Endothelial cell (in vitro differentiated cells): ENCODE measurements at regions not wholly inside any gene's neighbourhood (a gene's known extent, or its start where the extent isn't known, plus 50 kb on each side); places are given as distances from the start of the nearest gene placed in this dataset.

ENCODE experiments used
- DNase-seq: peaks from one replicate; pipeline ENCODE4 v3.0.0; 2021; ENCODE audit warnings: low spot score
- H3K27ac Mint-ChIP-seq: one replicate; pipeline ENCODE4 v1.8.0; 2021; ENCODE audit warnings: mixed read lengths, inconsistent platforms; ENCODE audit not compliant: unreplicated experiment
- H3K27me3 Mint-ChIP-seq: one replicate; pipeline ENCODE4 v1.8.0; 2021; ENCODE audit warnings: mild to moderate bottlenecking, moderate library complexity, mixed read lengths, inconsistent platforms; ENCODE audit not compliant: unreplicated experiment
- H3K36me3 Mint-ChIP-seq: one replicate; pipeline ENCODE4 v1.8.0; 2021; ENCODE audit warnings: mild to moderate bottlenecking, low read depth, mixed read lengths, inconsistent platforms; ENCODE audit not compliant: unreplicated experiment
- H3K4me1 Mint-ChIP-seq: one replicate; pipeline ENCODE4 v1.8.0; 2021; ENCODE audit warnings: mild to moderate bottlenecking, mixed read lengths, inconsistent platforms; ENCODE audit not compliant: unreplicated experiment
- H3K4me3 Mint-ChIP-seq: one replicate; pipeline ENCODE4 v1.8.0; 2021; ENCODE audit warnings: mild to moderate bottlenecking, mixed read lengths, inconsistent platforms; ENCODE audit not compliant: unreplicated experiment
- H3K9me3 Mint-ChIP-seq: one replicate; pipeline ENCODE4 v1.8.0; 2021; ENCODE audit warnings: mixed read lengths, inconsistent platforms; ENCODE audit not compliant: unreplicated experiment
- TF ChIP-seq, protein P1 (sequence below): fragments of 200-600 bp; sonication (generic); IDR thresholded peaks from one replicate; pipeline ENCODE4 v1.5.0; 2021; ENCODE audit warnings: antibody characterized with exemption; ENCODE audit not compliant: unreplicated experiment

DNA sequence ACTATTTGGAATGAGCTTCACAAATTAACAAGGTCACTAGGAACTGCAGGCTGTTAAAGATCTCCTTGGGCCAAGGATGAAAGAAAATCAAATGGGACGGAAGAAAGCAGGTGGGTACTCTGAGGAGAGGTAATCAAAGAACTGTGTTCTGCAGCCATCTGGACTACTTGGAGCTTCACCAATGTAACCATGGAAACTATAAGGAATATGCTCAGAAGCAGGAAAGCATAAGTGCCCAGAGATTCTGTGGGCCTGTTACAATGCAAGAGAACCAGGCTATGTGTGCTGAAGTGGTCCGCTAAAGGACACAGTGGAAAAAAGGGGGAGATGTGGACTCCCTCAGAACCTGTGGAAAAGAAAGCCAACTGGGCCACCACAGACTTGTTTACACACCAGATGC, 238.5 kb downstream of the PTGER3 start:
- Mint-ChIP-seq H3K27me3 (no peaks in the 10 kb centered on the region), H3K4me3 (no peak overlapping the region), H3K27ac (no peak overlapping the region), H3K36me3 (no peaks in the 10 kb centered on the region), H3K4me1 (peaks cover 4% of the 10 kb centered on the region), H3K9me3 (no peaks in the 10 kb centered on the region)
- TF ChIP-seq, protein P1, sequence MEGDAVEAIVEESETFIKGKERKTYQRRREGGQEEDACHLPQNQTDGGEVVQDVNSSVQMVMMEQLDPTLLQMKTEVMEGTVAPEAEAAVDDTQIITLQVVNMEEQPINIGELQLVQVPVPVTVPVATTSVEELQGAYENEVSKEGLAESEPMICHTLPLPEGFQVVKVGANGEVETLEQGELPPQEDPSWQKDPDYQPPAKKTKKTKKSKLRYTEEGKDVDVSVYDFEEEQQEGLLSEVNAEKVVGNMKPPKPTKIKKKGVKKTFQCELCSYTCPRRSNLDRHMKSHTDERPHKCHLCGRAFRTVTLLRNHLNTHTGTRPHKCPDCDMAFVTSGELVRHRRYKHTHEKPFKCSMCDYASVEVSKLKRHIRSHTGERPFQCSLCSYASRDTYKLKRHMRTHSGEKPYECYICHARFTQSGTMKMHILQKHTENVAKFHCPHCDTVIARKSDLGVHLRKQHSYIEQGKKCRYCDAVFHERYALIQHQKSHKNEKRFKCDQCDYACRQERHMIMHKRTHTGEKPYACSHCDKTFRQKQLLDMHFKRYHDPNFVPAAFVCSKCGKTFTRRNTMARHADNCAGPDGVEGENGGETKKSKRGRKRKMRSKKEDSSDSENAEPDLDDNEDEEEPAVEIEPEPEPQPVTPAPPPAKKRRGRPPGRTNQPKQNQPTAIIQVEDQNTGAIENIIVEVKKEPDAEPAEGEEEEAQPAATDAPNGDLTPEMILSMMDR = no peak
- DNase-seq = no peak

DNA sequence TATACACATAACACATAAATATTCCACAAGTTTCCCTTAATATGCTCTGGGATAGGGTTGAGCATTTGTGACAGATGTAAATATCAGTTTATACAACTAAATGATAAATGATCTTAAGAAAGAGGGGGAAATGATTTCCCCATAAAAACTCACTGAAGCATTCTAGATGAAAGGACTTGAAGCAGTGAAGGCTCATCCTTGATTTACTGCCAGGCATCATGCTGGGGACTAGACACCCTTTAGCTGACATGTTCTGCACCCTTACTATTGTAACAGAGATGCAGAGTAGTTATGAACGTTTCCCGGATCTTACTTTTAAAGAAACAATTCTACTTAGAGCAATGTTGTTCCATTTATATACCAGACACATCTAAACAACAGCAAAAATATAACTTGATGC, 235.8 kb downstream of the PTGER3 start:
- no peaks in the 10 kb centered on the region for H3K36me3 Mint-ChIP-seq
- no peak overlapping the region for H3K4me3 Mint-ChIP-seq
- DNase-seq = no peak
- TF ChIP-seq, protein P1 = no peak
- no peak overlapping the region for H3K27ac Mint-ChIP-seq
- H3K9me3 Mint-ChIP-seq = no peaks in the 10 kb centered on the region
- no peaks in the 10 kb centered on the region for H3K27me3 Mint-ChIP-seq
- peaks cover 4% of the 10 kb centered on the region for H3K4me1 Mint-ChIP-seq

DNA sequence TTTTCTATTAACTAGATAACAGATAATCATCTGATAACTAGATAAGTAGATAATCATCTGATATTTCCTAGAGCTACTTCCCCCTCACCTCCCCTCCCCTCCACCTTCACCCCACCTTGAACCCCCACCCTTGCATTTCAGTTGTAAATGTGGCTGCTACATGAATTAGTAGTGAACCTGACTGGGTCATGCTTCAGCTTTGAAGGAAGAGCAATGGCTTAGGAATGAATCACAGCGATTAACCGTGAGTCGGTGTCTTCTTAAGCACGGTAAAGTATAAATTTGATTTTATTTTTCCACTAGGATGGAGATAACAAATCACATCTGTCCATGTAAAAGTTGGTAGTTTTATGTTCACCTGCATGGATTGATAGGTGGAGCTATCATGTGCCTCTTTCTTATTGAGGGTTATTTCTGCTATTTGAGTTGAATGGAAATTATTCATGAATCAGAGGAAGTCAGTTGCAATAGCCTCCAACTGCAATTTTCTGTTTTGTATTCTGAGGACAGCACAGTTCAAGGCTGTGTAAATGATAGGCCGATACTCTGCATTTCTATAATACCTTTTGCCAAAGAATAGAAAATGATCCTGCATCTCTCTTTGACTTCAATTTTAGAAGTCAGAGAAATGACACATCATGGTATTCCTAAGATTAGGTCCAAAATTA, 235.0 kb downstream of the PTGER3 start:
- H3K27ac Mint-ChIP-seq = no peak overlapping the region
- H3K27me3 Mint-ChIP-seq = no peaks in the 10 kb centered on the region
- H3K4me1 Mint-ChIP-seq = peaks cover 4% of the 10 kb centered on the region
- H3K4me3 Mint-ChIP-seq = no peak overlapping the region
- no peak for DNase-seq
- no peaks in the 10 kb centered on the region for H3K9me3 Mint-ChIP-seq
- no peaks in the 10 kb centered on the region for H3K36me3 Mint-ChIP-seq
- TF ChIP-seq, protein P1 = no peak

DNA sequence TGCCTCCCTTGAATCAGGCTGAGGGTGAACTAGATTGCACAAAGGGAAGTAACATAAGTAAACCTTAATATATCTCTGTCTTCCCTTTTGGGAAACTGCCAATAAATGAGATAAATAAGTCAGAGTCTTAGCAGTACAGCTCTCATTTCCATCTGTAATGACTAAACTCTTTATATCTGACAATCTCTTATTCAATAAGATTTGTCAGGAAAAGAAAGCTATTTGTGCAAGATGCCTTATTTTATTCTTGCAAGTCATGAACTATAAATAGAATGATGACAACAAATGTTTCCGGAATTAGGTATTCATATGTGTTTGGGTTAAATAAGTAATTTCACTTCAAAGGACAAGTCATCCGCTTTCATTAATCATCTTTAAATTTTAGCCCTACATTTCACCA, 229.2 kb downstream of the PTGER3 start:
- TF ChIP-seq, protein P1 = no peak
- no peak overlapping the region for H3K27ac Mint-ChIP-seq
- no peaks in the 10 kb centered on the region for H3K4me1 Mint-ChIP-seq
- no peak overlapping the region for H3K4me3 Mint-ChIP-seq
- H3K27me3 Mint-ChIP-seq = no peaks in the 10 kb centered on the region
- no peak for DNase-seq
- H3K36me3 Mint-ChIP-seq = no peaks in the 10 kb centered on the region
- no peaks in the 10 kb centered on the region for H3K9me3 Mint-ChIP-seq

DNA sequence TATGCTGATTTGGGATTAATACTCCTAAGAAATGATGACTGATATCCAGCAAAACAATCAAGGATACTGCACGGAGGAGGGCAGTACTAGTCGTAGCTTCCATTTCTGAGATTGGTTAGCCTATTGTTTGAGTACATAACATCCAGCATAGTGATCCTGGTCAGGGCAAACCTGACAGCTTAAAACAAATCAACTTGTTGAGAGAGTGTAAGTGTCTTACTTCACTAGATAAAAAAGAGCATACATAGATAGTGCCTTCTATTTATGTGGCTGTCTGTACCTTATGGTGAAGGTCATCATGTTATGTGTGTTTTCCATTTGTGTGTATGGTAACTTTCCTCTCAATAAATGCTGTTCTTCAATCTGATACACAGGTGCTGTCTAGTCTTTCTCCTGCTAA, 228.4 kb downstream of the PTGER3 start:
- no peak overlapping the region for H3K27ac Mint-ChIP-seq
- H3K27me3 Mint-ChIP-seq = no peaks in the 10 kb centered on the region
- no peaks in the 10 kb centered on the region for H3K4me1 Mint-ChIP-seq
- H3K9me3 Mint-ChIP-seq = no peaks in the 10 kb centered on the region
- TF ChIP-seq, protein P1 = no peak
- no peaks in the 10 kb centered on the region for H3K36me3 Mint-ChIP-seq
- no peak overlapping the region for H3K4me3 Mint-ChIP-seq
- DNase-seq = no peak
